COLO668 (cell line): ENCODE measurements at regions not wholly inside any gene's neighbourhood (a gene's known extent, or its start where the extent isn't known, plus 50 kb on each side); places are given as distances from the start of the nearest gene placed in this dataset.
"Not testable (repeated sequence)": the region's sequence is repeated elsewhere in the genome, so short reads cannot be mapped to it uniquely, and the experiment has no call there.

Experiments used
- DNase-seq: peaks from one replicate; lab custom pipeline; 2025; ENCODE audit not compliant: unreplicated experiment; lab: John Stamatoyannopoulos, UW

- DNase-seq, result no peak
These were observed 71.6 kb upstream of the ZNF746 start for GRCh38 chr7:149569025-149569725.

- no peak for DNase-seq
These were observed 70.6 kb upstream of the ZNF746 start for GRCh38 chr7:149568218-149568617.

DNA sequence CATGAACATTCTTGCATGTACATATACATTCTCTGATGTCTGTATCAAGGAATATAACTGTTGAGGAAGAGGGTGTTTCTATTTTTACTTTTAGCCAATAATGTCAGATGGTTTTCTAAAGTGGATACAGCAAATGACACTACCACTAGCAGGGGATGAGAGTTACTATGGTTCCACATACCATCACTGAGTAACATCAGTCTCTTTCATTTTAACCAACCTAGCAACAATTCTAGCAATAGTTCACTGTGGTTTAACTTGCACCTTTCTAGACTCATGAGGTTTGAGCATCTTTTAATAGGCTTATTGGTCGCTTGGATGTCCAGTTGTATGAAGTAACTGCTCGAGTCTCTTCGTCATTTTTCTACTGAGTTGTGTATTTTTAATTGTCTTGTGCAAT, 68.5 kb upstream of the ZNF746 start:
- no peak for DNase-seq

GRCh38 chr7:149565096-149565382, 67.4 kb upstream of the ZNF746 start:
- DNase-seq, result no peak

DNA sequence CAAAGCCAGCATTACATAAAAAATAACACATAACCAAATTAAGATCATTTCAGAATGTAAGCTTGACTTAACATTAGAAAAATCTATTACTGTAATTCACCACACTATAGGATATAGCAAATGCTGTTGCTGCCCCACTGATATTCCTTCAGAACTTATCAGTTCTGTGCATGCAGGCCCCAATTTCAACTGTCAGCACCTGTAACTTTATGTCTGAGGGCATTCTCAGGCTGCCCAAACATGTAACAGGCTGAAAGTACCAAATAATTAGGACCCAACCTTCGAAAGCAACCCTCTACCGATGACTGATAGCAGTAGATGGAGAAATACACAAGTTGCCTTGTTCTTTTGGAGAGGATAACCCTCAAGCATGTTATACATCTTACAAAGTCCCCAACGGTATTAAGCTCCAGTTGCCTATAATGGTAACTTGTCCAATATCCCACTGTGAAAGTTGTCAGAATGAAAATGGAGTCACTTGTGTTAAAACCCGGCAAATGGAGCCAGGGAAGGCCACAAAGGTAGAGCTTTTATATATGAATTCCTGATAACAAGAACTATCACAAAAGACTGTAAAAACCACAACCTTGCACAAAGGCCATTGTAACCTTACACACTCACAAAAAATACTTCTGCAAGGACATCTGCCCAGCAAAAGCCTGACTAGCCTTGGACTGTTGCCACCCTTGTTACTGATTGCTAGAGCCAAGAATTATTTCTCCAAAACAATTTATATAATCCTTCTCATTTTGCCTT, 66.9 kb upstream of the ZNF746 start:
- no peak for DNase-seq

- DNase-seq, result no peak
These were observed 65.0 kb upstream of the ZNF746 start for GRCh38 chr7:149562602-149563001.

- no peak for DNase-seq
These were observed 63.5 kb upstream of the ZNF746 start for GRCh38 chr7:149561072-149561471.

- DNase-seq, result no peak
These were observed 62.1 kb upstream of the ZNF746 start for GRCh38 chr7:149559711-149560110.

GRCh38 chr7:149558149-149558861, 60.7 kb upstream of the ZNF746 start:
- DNase-seq, result no peak

GRCh38 chr7:149556525-149556924, 58.9 kb upstream of the ZNF746 start:
- not testable (repeated sequence) for DNase-seq

DNA sequence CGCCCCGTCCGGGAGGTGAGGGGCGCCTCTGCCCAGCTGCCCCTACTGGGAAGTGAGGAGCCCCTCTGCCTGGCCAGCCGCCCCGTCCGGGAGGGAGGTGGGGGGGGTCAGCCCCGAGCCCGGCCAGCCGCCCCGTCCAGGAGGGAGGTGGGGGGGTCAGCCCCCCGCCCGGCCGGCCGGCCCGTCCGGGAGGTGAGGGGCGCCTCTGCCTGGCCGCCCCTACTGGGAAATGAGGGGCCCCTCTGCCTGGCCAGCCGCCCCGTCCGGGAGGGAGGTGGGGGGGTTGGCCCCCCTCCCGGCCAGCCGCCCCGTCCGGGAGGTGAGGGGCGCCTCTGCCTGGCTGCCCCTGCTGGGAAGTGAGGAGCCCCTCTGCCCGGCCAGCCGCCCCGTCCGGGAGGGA, 57.2 kb upstream of the ZNF746 start:
- DNase-seq, result not testable (repeated sequence)

DNA sequence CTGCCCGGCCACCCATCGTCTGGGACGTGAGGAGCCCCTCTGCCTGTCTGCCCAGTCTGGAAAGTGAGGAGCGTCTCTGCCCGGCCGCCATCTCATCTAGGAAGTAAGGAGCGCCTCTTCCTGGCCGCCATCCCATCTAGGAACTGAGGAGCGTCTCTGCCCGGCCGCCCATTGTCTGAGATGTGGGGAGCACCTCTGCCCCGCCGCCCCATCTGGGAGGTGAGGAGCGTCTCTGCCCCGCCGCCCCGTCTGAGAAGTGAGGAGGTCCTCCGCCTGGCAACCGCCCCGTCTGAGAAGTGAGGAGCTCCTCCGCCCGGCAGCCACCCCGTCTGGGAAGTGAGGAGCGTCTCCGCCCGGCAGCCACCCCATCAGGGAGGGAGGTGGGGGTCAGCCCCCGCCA, 56.4 kb upstream of the ZNF746 start:
- not testable (repeated sequence) for DNase-seq

DNA sequence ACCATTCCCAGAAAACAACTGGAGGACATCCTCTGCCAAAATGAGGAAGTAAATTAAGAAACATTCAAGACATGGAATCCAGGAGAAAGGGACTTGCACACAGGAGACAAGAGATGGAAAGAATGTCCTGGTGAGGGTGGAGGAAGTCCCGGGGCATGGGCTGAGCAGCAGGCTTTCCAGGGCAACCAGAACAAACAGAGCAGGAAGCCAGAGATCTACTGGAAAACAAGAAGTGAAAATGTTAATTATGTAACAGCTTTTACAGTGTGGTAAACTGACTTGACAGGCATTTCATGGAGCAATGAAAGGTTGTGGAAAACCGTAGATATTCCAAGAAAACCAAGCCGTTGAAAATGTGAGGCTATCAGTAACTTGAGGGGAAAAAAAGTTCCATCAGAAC, 55.2 kb upstream of the ZNF746 start:
- DNase-seq, result no peak
